WI38 (cell line): ENCODE measurements at regions not wholly inside any gene's neighbourhood (a gene's known extent, or its start where the extent isn't known, plus 50 kb on each side); places are given as distances from the start of the nearest gene placed in this dataset.

Experiments used
- H3K4me3 ChIP-seq: 2 replicates; pipeline ENCODE4 v1.5.1; 2011; ENCODE audit warnings: low read depth, mild to moderate bottlenecking, control low read depth, low read length
- TF ChIP-seq, protein P1 (sequence below): IDR thresholded peaks from 2 replicates; pipeline ENCODE4 v1.5.1; 2012; ENCODE audit warnings: low read depth, mild to moderate bottlenecking, control low read depth, low read length

DNA sequence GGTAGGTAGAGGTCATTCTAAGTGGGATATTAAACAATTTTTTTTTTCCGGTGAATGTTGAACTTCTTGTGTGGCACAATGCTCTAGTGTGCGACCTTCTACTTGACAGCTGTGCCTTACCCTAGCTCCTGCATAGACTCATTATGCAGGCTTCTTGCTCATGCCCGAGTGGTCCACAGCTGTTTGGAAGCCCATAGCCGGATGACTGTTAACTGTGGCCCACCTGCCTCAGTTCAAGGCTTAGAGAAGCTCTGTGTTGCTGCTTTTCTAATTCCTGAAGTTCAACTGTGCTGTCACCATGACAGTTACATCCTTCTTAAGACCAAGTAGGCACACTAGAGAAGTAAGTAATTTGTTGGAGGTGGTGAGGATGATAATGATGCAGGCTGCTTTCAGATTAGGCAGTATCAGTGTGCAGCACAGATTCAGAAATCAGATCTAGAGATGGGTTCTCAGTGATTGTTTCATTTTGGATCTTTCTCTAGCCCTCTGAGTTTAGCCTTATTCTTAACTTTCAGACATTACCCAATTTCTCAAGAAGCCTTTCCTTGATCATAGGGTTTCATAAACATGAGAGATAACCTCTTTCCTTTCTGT, 278.4 kb downstream of the PHF14 start:
- TF ChIP-seq, protein P1, sequence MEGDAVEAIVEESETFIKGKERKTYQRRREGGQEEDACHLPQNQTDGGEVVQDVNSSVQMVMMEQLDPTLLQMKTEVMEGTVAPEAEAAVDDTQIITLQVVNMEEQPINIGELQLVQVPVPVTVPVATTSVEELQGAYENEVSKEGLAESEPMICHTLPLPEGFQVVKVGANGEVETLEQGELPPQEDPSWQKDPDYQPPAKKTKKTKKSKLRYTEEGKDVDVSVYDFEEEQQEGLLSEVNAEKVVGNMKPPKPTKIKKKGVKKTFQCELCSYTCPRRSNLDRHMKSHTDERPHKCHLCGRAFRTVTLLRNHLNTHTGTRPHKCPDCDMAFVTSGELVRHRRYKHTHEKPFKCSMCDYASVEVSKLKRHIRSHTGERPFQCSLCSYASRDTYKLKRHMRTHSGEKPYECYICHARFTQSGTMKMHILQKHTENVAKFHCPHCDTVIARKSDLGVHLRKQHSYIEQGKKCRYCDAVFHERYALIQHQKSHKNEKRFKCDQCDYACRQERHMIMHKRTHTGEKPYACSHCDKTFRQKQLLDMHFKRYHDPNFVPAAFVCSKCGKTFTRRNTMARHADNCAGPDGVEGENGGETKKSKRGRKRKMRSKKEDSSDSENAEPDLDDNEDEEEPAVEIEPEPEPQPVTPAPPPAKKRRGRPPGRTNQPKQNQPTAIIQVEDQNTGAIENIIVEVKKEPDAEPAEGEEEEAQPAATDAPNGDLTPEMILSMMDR: no peak
- no peak overlapping the region for H3K4me3 ChIP-seq

DNA sequence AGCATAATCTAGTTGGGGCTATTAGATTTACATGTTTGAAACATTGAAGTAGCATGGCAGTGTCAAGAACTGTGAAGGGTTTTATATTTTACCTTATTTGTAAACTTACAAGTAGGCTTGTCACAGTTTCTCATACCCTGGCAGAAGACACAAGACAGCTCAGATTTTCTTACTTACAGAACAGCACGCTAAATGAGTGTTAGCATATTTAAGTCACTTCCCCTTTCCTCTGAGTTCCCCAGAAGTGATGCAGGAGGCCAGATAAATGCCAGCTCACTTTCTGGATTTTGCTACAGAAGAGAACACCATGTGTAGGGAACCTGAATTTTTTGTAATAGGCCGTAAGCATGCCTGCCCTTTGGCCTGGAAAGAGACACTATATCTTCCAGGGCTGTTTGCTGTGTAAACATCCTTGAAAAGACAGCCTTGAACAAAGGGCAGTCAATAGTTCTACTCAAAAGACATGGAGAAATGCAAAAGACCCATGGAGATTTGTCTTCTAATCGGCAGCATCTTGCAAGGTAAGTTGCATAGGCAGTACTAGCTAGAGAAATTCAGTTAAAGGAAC, 279.1 kb downstream of the PHF14 start:
- no peak overlapping the region for H3K4me3 ChIP-seq
- TF ChIP-seq, protein P1: no peak

DNA sequence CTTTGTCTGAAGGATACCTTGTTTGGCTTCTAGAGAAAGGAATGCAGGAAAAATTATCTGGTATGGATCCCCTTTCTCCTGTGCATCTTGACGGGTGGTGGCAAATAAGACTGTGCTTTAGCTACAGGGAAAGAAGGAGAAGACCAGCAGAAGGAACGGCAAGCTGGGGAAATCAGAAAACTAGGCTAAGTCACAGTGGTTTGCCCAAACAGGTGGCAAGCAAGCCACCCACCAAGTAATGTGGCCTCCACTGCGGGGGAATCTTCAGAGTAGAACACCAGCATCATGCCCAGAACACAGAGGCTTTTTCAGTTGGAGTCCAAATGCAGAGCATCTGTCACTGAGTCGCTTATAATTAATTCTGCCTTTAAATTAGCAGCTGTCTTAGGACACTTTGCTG, 282.8 kb downstream of the PHF14 start:
- no peak overlapping the region for H3K4me3 ChIP-seq
- TF ChIP-seq, protein P1: no peak

DNA sequence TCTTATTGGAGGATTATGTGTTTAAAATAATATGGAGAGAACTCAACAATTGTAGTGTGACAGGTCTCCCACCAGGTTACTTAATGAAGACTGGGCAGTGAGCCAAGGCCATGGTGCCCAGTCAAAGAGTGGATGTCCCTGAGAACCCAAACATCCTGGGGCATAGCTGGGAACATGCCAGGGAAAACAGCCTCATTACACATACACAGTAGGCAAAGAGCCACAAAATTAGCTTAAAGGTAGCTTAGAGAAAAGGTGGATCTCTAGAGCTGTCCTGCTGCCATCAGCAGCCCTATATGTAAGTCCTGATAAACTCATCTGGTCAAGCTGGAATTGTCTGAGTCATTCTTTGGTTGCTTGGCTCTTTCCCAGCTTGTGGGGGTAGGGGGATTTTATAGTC, 287.8 kb downstream of the PHF14 start:
- TF ChIP-seq, protein P1: no peak
- no peak overlapping the region for H3K4me3 ChIP-seq

DNA sequence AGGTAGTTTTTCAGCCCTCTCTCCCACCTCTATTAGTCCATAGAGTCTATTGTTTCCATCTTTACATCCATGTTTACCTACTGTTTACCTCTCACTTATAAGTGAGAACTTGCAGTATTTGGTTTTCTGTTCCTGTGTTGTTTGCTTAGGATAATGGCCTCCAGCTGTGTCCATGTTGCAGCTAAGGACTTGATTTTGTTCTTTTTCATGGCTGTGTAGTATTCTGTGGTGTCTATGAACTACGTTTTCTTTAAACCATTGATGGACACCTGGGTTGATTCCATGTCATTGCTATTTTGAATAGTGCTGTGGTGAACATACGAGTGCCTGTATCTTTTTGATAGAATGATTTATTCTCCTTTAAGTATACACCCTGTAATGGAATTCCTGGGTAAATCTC, 292.4 kb downstream of the PHF14 start:
- TF ChIP-seq, protein P1: no peak
- H3K4me3 ChIP-seq: no peak overlapping the region

GRCh38 chr7:11272352-11272751, 298.7 kb downstream of the PHF14 start:
- TF ChIP-seq, protein P1: no peak
- H3K4me3 ChIP-seq: no peak overlapping the region

- H3K4me3 ChIP-seq: no peak overlapping the region
- TF ChIP-seq, protein P1: no peak
Measured at GRCh38 chr7:11274074-11274473, 300.4 kb downstream of the PHF14 start.
